ENCODE measurements at regions not wholly inside any gene's neighbourhood (a gene's known extent, or its start where the extent isn't known, plus 50 kb on each side); places are given as distances from the start of the nearest gene placed in this dataset.

- TF ChIP-seq, protein P1, sequence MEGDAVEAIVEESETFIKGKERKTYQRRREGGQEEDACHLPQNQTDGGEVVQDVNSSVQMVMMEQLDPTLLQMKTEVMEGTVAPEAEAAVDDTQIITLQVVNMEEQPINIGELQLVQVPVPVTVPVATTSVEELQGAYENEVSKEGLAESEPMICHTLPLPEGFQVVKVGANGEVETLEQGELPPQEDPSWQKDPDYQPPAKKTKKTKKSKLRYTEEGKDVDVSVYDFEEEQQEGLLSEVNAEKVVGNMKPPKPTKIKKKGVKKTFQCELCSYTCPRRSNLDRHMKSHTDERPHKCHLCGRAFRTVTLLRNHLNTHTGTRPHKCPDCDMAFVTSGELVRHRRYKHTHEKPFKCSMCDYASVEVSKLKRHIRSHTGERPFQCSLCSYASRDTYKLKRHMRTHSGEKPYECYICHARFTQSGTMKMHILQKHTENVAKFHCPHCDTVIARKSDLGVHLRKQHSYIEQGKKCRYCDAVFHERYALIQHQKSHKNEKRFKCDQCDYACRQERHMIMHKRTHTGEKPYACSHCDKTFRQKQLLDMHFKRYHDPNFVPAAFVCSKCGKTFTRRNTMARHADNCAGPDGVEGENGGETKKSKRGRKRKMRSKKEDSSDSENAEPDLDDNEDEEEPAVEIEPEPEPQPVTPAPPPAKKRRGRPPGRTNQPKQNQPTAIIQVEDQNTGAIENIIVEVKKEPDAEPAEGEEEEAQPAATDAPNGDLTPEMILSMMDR (IDR thresholded peaks at IDR 0.05; ENCODE audit: control insufficient read depth, extremely low read depth, insufficient read depth): no peak
- DNase-seq (ENCODE audit: low read depth): no peak
- no peak overlapping the region for H3K4me3 ChIP-seq (ENCODE audit: low read depth, low read length)
Measured at GRCh38 chr17:54524501-54524900, 376.2 kb upstream of the TOM1L1 start.

GRCh38 chr17:54527941-54528340, 372.7 kb upstream of the TOM1L1 start:
- TF ChIP-seq, protein P1 (IDR thresholded peaks at IDR 0.05; ENCODE audit: control insufficient read depth, extremely low read depth, insufficient read depth): no peak
- no peak for DNase-seq (ENCODE audit: low read depth)
- H3K4me3 ChIP-seq (ENCODE audit: low read depth, low read length): no peak overlapping the region

DNA sequence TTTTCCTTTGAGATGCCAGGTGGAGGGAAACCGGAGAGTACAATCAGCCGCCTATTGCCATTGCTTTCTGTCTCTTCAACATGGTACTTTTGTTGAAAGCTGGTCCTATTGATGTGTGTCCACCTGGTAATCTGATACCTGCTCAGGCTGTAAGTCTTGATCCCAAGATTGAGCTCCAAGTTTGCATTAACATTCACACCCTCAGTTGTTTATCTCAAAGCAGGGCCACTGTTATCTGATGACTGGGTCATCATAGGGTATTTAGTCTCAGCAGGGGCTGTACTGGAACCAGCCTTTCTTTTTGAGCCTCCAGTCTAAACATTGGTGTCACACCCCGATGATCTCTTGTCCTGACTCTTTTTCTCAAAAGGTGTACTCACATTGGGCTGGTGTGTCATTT, 370.3 kb upstream of the TOM1L1 start:
- DNase-seq (ENCODE audit: low read depth): no peak
- TF ChIP-seq, protein P1 (IDR thresholded peaks at IDR 0.05; ENCODE audit: control insufficient read depth, extremely low read depth, insufficient read depth): no peak
- no peak overlapping the region for H3K4me3 ChIP-seq (ENCODE audit: low read depth, low read length)

DNA sequence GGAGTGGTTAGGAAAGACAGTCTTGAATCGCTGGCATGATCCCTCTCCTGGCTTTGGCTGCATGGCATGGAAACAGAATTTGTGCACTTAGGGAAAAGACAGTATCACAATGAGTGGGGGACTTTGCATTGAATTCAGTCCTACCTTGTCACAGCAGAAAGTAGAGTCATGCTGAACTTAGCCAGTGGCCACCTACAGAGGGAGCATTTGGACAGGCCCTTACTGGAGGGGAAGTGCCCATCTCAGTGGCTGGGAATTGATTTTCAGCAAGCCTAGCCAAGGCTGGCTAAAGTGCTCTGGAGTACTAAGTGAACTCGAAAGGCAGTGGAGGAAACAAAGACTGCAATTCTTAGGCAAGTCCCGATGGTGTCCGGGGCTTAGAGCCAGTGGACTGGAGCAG, 364.3 kb upstream of the TOM1L1 start:
- DNase-seq (ENCODE audit: low read depth): no peak
- no peak overlapping the region for H3K4me3 ChIP-seq (ENCODE audit: low read depth, low read length)
- TF ChIP-seq, protein P1 (IDR thresholded peaks at IDR 0.05; ENCODE audit: control insufficient read depth, extremely low read depth, insufficient read depth): peak; percentile 25; the same call in 1 of the 2 replicates

DNA sequence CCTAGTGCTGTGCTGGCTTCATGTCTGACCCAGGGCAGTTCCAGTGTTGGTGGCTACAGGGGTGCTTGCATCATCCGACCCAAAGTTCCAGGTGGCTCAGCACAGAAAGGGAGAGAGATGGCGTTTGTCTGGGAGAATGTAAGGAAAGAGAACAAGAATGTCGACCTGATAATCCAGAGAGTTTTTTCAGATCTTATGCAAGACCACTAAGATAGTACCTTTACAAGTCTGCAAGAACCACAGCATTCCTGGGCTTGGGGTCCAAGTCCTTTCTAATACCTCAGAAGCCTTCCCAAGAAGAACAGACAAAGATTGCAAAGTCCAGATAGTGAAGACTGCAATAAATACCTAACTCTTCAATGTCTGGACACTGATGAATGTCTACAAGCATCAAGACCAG, 363.0 kb upstream of the TOM1L1 start:
- DNase-seq (ENCODE audit: low read depth): no peak
- H3K4me3 ChIP-seq (ENCODE audit: low read depth, low read length): no peak overlapping the region
- TF ChIP-seq, protein P1 (IDR thresholded peaks at IDR 0.05; ENCODE audit: control insufficient read depth, extremely low read depth, insufficient read depth): no peak

GRCh38 chr17:54544249-54544648, 356.4 kb upstream of the TOM1L1 start:
- no peak for DNase-seq (ENCODE audit: low read depth)
- no peak overlapping the region for H3K4me3 ChIP-seq (ENCODE audit: low read depth, low read length)
- TF ChIP-seq, protein P1 (IDR thresholded peaks at IDR 0.05; ENCODE audit: control insufficient read depth, extremely low read depth, insufficient read depth): no peak

DNA sequence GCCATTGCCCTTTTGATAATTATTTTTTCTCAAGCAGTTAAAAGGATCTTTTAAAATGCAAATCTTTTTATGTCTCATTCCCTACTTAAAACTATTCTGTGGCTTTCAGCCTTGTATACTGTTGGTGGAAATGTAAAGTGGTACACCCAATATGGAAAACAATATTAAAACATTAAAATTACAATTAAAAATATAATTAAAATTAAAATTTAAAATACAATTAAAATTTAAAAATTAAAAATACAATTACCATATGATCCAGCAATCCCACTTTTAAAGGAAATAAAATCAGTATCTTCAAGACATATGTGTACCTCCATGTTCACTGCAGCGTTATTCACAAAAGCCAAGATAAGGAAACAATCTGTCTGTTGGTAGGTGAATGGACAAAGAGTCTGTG, 340.8 kb upstream of the TOM1L1 start:
- TF ChIP-seq, protein P1 (IDR thresholded peaks at IDR 0.05; ENCODE audit: control insufficient read depth, extremely low read depth, insufficient read depth): no peak
- no peak for DNase-seq (ENCODE audit: low read depth)

More for the DNA sequence above, 340.8 kb upstream of the TOM1L1 start:
- no peak overlapping the region for H3K4me3 ChIP-seq (ENCODE audit: low read depth, low read length)
